Liver (tissue), 8 donors: ENCODE measurements at regions not wholly inside any gene's neighbourhood (a gene's known extent, or its start where the extent isn't known, plus 50 kb on each side); places are given as distances from the start of the nearest gene placed in this dataset.

Experiments used
- DNase-seq: peaks from one replicate; pipeline ENCODE4 v3.0.0-alpha.2; 2017; ENCODE audit warnings: low spot score
- H3K27ac ChIP-seq, 2 donors: one replicate each; pipeline ENCODE4 v1.7.0; 2013; ENCODE audit warnings: inconsistent platforms in 2 of 2, low read length in 2 of 2, control low read depth in 1 of 2, low read depth in 1 of 2, mild to moderate bottlenecking in 1 of 2
- H3K27me3 ChIP-seq, 4 donors: one replicate each; pipeline versions ENCODE4 v1.6.1 to v1.7.0; 2013; ENCODE audit warnings: low read length in 3 of 4, inconsistent platforms in 1 of 4, mild to moderate bottlenecking in 1 of 4, moderate library complexity in 1 of 4; ENCODE audit not compliant: control insufficient read depth in 4 of 4, insufficient read depth in 4 of 4
- H3K36me3 ChIP-seq, 4 donors: one replicate each; pipeline versions ENCODE4 v1.6.1 to v1.7.0; 2013; ENCODE audit warnings: low read length in 3 of 4, mild to moderate bottlenecking in 3 of 4, low read depth in 1 of 4, moderate library complexity in 1 of 4; ENCODE audit not compliant: control insufficient read depth in 4 of 4, insufficient read depth in 3 of 4
- H3K4me1 ChIP-seq, 4 donors: one replicate each; pipeline versions ENCODE4 v1.6.1 to v1.7.0; 2013; ENCODE audit warnings: low read length in 3 of 4, mild to moderate bottlenecking in 3 of 4, moderate library complexity in 1 of 4; ENCODE audit not compliant: control insufficient read depth in 4 of 4, insufficient read depth in 4 of 4
- H3K4me3 ChIP-seq, 3 donors: one replicate each; pipeline versions ENCODE4 v1.6.1 to v1.7.0; 2013; ENCODE audit warnings: low read length in 3 of 3, control low read depth in 1 of 3, low read depth in 1 of 3, mild to moderate bottlenecking in 1 of 3
- H3K9ac ChIP-seq, 2 donors: one replicate each; pipeline ENCODE4 v1.7.0; 2013; ENCODE audit warnings: low read length in 2 of 2, mild to moderate bottlenecking in 2 of 2, moderate library complexity in 2 of 2, control low read depth in 1 of 2, low read depth in 1 of 2
- H3K9me3 ChIP-seq, 4 donors: one replicate each; pipeline versions ENCODE4 v1.6.1 to v1.7.0; 2013; ENCODE audit warnings: low read length in 3 of 4; ENCODE audit not compliant: control insufficient read depth in 4 of 4
- ATF3 ChIP-seq: IDR thresholded peaks from 2 replicates; pipeline ENCODE4 v1.6.1; 2016; ENCODE audit warnings: antibody characterized with exemption
- CTCF ChIP-seq: fragments of 150-350 bp; IDR thresholded peaks from 2 replicates; pipeline ENCODE4 v1.5.1; 2017; ENCODE audit warnings: improper control_type of control experiment, low read depth, low read length; ENCODE audit not compliant: missing input control
- EGR1 ChIP-seq, 2 donors: IDR thresholded peaks; 2 replicates each; pipeline ENCODE4 v1.6.1; 2016 to 2018; ENCODE audit warnings: antibody characterized with exemption in 2 of 2, low read depth in 2 of 2
- FOXA1 ChIP-seq: IDR thresholded peaks from 2 replicates; pipeline ENCODE4 v1.6.1; 2016; ENCODE audit warnings: antibody characterized with exemption
- FOXA2 ChIP-seq: IDR thresholded peaks from 2 replicates; pipeline ENCODE4 v1.6.1; 2016; ENCODE audit warnings: antibody characterized with exemption
- GABPA ChIP-seq, 2 donors: IDR thresholded peaks in 1 of 2; conservative IDR thresholded peaks in 1 of 2; 2 replicates each; pipeline ENCODE4 v1.6.1; 2016; ENCODE audit warnings: antibody characterized with exemption in 2 of 2, mild to moderate bottlenecking in 1 of 2, moderate library complexity in 1 of 2
- HNF4A ChIP-seq, 2 donors: conservative IDR thresholded peaks; 2 replicates each; pipeline ENCODE4 v1.6.1; 2016; ENCODE audit warnings: antibody characterized with exemption in 2 of 2, mild to moderate bottlenecking in 2 of 2
- HNF4G ChIP-seq: IDR thresholded peaks from 2 replicates; pipeline ENCODE4 v1.6.1; 2016; ENCODE audit warnings: antibody characterized with exemption
- JUND ChIP-seq, 2 donors: IDR thresholded peaks; 2 replicates each; pipeline ENCODE4 v1.6.1; 2016; ENCODE audit warnings: antibody characterized with exemption in 2 of 2
- MAX ChIP-seq: IDR thresholded peaks from 2 replicates; pipeline ENCODE4 v1.6.1; 2016; ENCODE audit warnings: antibody characterized with exemption
- NR2F2 ChIP-seq: IDR thresholded peaks from 2 replicates; pipeline ENCODE4 v1.6.1; 2016; ENCODE audit warnings: antibody characterized with exemption
- RAD21 ChIP-seq, 2 donors: IDR thresholded peaks; 2 replicates each; pipeline ENCODE4 v1.6.1; 2016; ENCODE audit warnings: antibody characterized with exemption in 2 of 2, mild to moderate bottlenecking in 2 of 2
- REST ChIP-seq: IDR thresholded peaks from 2 replicates; pipeline ENCODE4 v1.6.1; 2016; ENCODE audit warnings: antibody characterized with exemption, mild to moderate bottlenecking
- RXRA ChIP-seq, 2 donors: IDR thresholded peaks; 2 replicates each; pipeline ENCODE4 v1.6.1; 2017 to 2018; ENCODE audit warnings: antibody characterized with exemption in 2 of 2, mild to moderate bottlenecking in 1 of 2
- SP1 ChIP-seq: IDR thresholded peaks from 2 replicates; pipeline ENCODE4 v1.6.1; 2018; ENCODE audit warnings: antibody characterized with exemption, mild to moderate bottlenecking
- TAF1 ChIP-seq: conservative IDR thresholded peaks from 2 replicates; pipeline ENCODE4 v1.6.1; 2016; ENCODE audit warnings: antibody characterized with exemption, mild to moderate bottlenecking
- YY1 ChIP-seq: IDR thresholded peaks from 2 replicates; pipeline ENCODE4 v1.6.1; 2016; ENCODE audit warnings: antibody characterized with exemption, mild to moderate bottlenecking
- ZBTB33 ChIP-seq: IDR thresholded peaks from 2 replicates; pipeline ENCODE4 v1.6.1; 2016; ENCODE audit warnings: antibody characterized with exemption
- WGBS: extraction: QIAGEN DNeasy Blood & Tissue Kit; methylation state at CpG from one replicate; pipeline ENCODE4 v1.1.7; 2013; 5-methylcytosine and 5-hydroxymethylcytosine counted together
- donor health status: healthy.
- donor health status: healthy.
- donor health status: healthy.
- donor health status: healthy.
- donor health status: healthy.

GRCh38 chr18:35880788-35881455 lies 91.6 kb upstream of the RMP24 start:
- WGBS, result 84% methylated on average over 9 of the region's 9 CpGs
- H3K36me3 ChIP-seq, result no peaks in the 10 kb centered on the region
- H3K9me3 ChIP-seq, result no peaks in the 10 kb centered on the region
- DNase-seq, result no peak
- TF ChIP-seq JUND (IDR thresholded peaks at IDR 0.05) (no peak), ATF3 (no peak), RAD21 (IDR thresholded peaks at IDR 0.05) (no peak), ZBTB33 (no peak), CTCF (no peak), TAF1 (no peak), HNF4G (no peak), GABPA (IDR thresholded peaks at IDR 0.05 in 1 of 2, conservative IDR thresholded peaks at IDR 0.05 in 1 of 2) (no peak), FOXA1 (no peak), SP1 (no peak), NR2F2 (no peak), YY1 (no peak), RXRA (IDR thresholded peaks at IDR 0.05) (no peak), REST (no peak), EGR1 (IDR thresholded peaks at IDR 0.05; ENCODE audit: low read depth in 2 of 2) (no peak), FOXA2 (no peak), HNF4A (conservative IDR thresholded peaks at IDR 0.05) (no peak), MAX (no peak)
- no peaks in the 10 kb centered on the region for H3K4me1 ChIP-seq
- no peaks in the 10 kb centered on the region for H3K27me3 ChIP-seq
- no peak overlapping the region for H3K27ac ChIP-seq
- H3K4me3 ChIP-seq, result no peak overlapping the region
- H3K9ac ChIP-seq, result no peak overlapping the region
